IPS-20b (cell line): ENCODE measurements at regions not wholly inside any gene's neighbourhood (a gene's known extent, or its start where the extent isn't known, plus 50 kb on each side); places are given as distances from the start of the nearest gene placed in this dataset.

Source experiments
- H3K27ac ChIP-seq: one replicate; pipeline ENCODE4 v1.5.1; 2013; ENCODE audit warnings: low read length
- H3K27me3 ChIP-seq: 2 replicates; pipeline ENCODE4 v1.6.1; 2013; ENCODE audit warnings: mild to moderate bottlenecking, low read length, inconsistent platforms; ENCODE audit not compliant: insufficient read depth
- H3K36me3 ChIP-seq: 2 replicates; pipeline ENCODE4 v1.6.1; 2013; ENCODE audit warnings: low read depth, mild to moderate bottlenecking, inconsistent platforms, low read length, moderate library complexity; ENCODE audit not compliant: insufficient read depth
- H3K4me1 ChIP-seq: 2 replicates; pipeline ENCODE4 v1.6.1; 2013; ENCODE audit warnings: mild to moderate bottlenecking, control low read depth, inconsistent platforms, low read length, moderate library complexity; ENCODE audit not compliant: insufficient read depth
- H3K4me3 ChIP-seq: 2 replicates; pipeline ENCODE4 v1.5.1; 2013; ENCODE audit warnings: mild to moderate bottlenecking, low read length, inconsistent platforms
- H3K9ac ChIP-seq: 2 replicates; pipeline ENCODE4 v1.6.1; 2013; ENCODE audit warnings: low read depth, mild to moderate bottlenecking, inconsistent platforms, low read length, moderate library complexity
- H3K9me3 ChIP-seq: 2 replicates; pipeline ENCODE4 v1.6.1; 2013; ENCODE audit warnings: mild to moderate bottlenecking, low read depth, low read length, inconsistent platforms; ENCODE audit not compliant: insufficient read depth

DNA sequence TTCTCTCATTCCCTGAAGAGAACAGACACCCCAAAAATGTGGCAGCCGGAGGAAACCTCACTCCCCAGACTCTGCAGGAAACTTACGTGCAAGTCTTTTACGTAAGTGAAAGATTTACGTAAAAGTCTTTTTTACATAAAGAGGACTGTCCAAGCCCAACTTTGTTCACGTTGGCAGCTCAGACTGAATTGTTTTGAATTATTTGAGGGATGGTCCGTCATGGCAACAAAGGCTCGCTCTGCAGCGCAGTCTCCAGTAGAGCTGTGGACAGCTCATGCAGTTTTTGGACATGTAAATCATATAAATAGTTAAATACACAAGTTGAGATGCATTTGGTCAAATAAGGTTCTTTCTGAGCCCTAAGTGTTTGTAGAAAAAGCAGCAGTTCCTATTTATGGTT is 394.8 kb downstream of the QKI start:
- H3K36me3 ChIP-seq = no peaks in the 10 kb centered on the region
- no peak overlapping the region for H3K9ac ChIP-seq

DNA sequence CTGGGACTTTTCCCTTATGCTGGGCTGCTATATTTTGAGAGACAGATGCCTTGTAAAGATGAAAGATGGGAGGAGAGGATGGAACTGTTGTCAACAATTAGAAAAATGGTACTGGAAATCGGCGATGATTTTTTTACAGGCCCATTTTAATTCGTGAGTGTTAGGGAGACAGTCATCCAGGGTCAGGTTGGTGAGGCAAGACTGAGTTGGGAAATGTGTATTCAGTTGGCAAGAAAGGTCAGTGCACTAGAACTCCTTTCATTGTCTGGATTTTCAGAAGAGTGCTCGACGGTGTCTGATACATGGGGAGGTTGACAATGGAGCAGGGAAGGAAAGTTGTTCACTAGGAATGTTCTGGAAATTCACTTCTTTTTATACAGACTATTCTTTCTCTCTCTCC is 394.4 kb downstream of the QKI start:
- H3K27ac ChIP-seq = no peak overlapping the region
- H3K4me1 ChIP-seq = peaks cover 7% of the 10 kb centered on the region
- no peak overlapping the region for H3K9ac ChIP-seq
- H3K9me3 ChIP-seq = no peaks in the 10 kb centered on the region
- H3K36me3 ChIP-seq = no peaks in the 10 kb centered on the region
- no peaks in the 10 kb centered on the region for H3K27me3 ChIP-seq
- H3K4me3 ChIP-seq = no peak overlapping the region

More for the DNA sequence above, 394.8 kb downstream of the QKI start:
- H3K27me3 ChIP-seq = no peaks in the 10 kb centered on the region
- H3K4me1 ChIP-seq = peaks cover 7% of the 10 kb centered on the region
- no peak overlapping the region for H3K4me3 ChIP-seq
- H3K27ac ChIP-seq = no peak overlapping the region
- H3K9me3 ChIP-seq = no peaks in the 10 kb centered on the region

DNA sequence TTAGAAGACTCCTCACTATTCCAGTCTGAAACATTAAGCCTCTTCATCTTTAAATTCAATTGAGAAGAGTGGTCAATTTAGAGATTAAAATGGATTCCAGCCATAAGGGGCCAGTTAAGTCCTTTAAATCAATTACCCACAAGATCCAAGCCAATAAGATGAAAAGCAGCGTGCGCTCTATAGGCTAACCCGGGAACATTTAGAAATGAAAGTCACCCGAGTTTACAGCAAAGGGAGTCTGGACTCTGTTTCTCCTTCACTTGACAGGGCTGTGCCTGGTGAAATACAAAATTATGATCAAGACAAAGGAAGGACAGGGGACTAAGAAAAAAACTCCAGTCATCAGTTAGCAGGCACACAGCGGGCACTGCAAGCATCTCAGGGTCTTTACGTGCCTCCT is 393.7 kb downstream of the QKI start:
- Histone ChIP-seq H3K27me3 (no peaks in the 10 kb centered on the region), H3K4me3 (no peak overlapping the region), H3K9me3 (no peaks in the 10 kb centered on the region), H3K36me3 (no peaks in the 10 kb centered on the region), H3K4me1 (peaks cover 7% of the 10 kb centered on the region), H3K27ac (no peak overlapping the region), H3K9ac (no peak overlapping the region)

GRCh38 chr6:163806755-163807499 is 392.4 kb downstream of the QKI start:
- H3K9ac ChIP-seq = no peak overlapping the region
- H3K36me3 ChIP-seq = no peaks in the 10 kb centered on the region
- H3K27me3 ChIP-seq = no peaks in the 10 kb centered on the region
- H3K9me3 ChIP-seq = no peaks in the 10 kb centered on the region
- no peak overlapping the region for H3K27ac ChIP-seq
- no peak overlapping the region for H3K4me3 ChIP-seq
- peaks cover 7% of the 10 kb centered on the region for H3K4me1 ChIP-seq

DNA sequence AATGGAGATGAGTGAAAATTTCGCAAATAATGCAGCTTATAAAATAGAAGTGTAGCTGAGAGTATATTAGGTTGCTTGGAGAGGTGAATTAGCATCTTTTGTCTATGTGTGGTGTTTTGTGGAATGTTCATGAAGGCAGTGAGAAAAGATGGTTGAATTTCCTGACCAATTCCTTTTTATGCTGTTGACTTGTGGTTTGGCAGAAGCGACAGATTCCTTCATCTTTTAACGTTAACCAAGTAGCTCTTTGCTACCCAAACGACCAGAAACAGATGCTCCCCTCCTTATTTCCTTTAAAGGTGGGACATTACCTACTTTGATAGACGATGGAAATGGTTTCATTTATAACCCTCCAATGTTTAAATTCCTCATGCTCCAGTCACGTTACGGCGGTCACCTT is 390.5 kb downstream of the QKI start:
- Histone ChIP-seq H3K4me1 (peaks cover 7% of the 10 kb centered on the region), H3K4me3 (no peak overlapping the region), H3K9me3 (no peaks in the 10 kb centered on the region)

GRCh38 chr6:163802267-163802666 is 387.7 kb downstream of the QKI start:
- no peak overlapping the region for H3K4me3 ChIP-seq
- no peaks in the 10 kb centered on the region for H3K9me3 ChIP-seq
- no peak overlapping the region for H3K27ac ChIP-seq
- H3K27me3 ChIP-seq = no peaks in the 10 kb centered on the region
- peaks cover 7% of the 10 kb centered on the region for H3K4me1 ChIP-seq
- no peak overlapping the region for H3K9ac ChIP-seq
- H3K36me3 ChIP-seq = no peaks in the 10 kb centered on the region

More for the DNA sequence above, 390.5 kb downstream of the QKI start:
- Histone ChIP-seq H3K9ac (no peak overlapping the region), H3K27ac (no peak overlapping the region), H3K27me3 (no peaks in the 10 kb centered on the region), H3K36me3 (no peaks in the 10 kb centered on the region)

- no peak overlapping the region for H3K4me3 ChIP-seq
- peaks cover 8% of the 10 kb centered on the region; the same call in 1 of the 2 replicates for H3K4me1 ChIP-seq
- no peaks in the 10 kb centered on the region for H3K36me3 ChIP-seq
- no peaks in the 10 kb centered on the region for H3K9me3 ChIP-seq
- no peak overlapping the region for H3K9ac ChIP-seq
- no peaks in the 10 kb centered on the region for H3K27me3 ChIP-seq
- no peak overlapping the region for H3K27ac ChIP-seq
These were observed 382.9 kb downstream of the QKI start for GRCh38 chr6:163797296-163797845.

GRCh38 chr6:163793011-163793983 is 378.8 kb downstream of the QKI start:
- Histone ChIP-seq H3K27me3 (no peaks in the 10 kb centered on the region), H3K4me1 (peaks cover 8% of the 10 kb centered on the region; the same call in 1 of the 2 replicates), H3K9me3 (no peaks in the 10 kb centered on the region), H3K36me3 (no peaks in the 10 kb centered on the region), H3K9ac (no peak overlapping the region), H3K27ac (no peak overlapping the region), H3K4me3 (no peak overlapping the region)

DNA sequence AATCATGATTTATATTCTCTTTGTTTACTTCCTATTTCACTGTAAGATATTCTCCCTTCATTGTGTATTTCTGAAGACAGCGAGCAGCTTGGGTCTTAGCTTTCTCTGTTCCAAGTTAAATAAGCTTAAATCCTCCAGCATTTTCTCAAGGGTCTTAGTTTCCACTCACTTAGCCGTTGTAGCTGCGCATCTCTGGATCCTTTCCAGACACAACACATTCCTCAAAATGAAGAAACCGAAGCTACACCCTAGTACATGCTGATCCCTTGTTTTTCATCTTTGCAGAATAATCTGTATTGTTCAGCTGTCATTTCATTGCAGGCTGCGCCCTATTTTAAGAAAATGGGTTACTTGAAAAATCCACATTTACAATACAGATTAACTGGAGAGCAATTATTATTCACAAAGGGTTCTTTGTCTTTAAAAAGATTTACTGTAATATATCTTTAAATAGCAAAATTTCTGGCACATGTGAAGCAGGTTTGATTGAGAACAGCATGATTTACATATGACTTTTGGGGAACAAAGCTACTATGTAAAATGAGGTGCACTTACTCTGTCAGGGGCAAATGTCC is 375.8 kb downstream of the QKI start:
- no peak overlapping the region for H3K27ac ChIP-seq
- no peaks in the 10 kb centered on the region for H3K9me3 ChIP-seq
- no peak overlapping the region for H3K9ac ChIP-seq
- no peak overlapping the region for H3K4me3 ChIP-seq
- H3K4me1 ChIP-seq = peaks cover 8% of the 10 kb centered on the region; the same call in 1 of the 2 replicates
- H3K27me3 ChIP-seq = no peaks in the 10 kb centered on the region
- H3K36me3 ChIP-seq = no peaks in the 10 kb centered on the region

DNA sequence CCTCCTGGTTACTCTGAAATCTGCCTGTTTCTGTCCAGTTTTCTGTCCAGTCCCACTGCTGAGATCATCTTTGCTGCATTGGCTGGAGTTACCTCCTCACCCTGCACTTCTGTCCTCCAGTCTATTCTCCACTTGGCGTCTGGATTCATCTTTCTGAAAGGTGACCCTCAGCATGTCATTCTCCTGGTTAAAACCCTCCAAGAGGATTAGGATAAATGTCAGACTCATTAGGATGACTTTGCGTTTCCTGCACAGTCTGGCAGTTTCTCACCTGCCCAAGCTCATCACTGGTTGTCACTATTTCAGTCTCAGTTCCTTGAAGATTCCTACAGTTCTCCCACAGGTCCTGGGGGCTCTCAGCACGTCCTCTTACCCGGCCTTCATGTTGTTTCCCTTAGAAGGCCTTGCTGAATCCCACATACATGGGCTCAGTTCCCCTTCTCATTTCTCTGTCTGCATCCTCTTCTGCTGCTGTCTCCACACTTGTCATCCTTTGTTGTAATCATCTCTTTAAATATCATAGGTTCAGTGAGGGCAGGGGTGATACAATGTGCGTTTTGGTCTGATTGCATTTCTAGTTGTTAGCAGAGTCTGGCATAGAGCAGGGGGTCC is 374.8 kb downstream of the QKI start:
- no peaks in the 10 kb centered on the region for H3K9me3 ChIP-seq
- H3K4me3 ChIP-seq = no peak overlapping the region
- peaks cover 8% of the 10 kb centered on the region; the same call in 1 of the 2 replicates for H3K4me1 ChIP-seq
- no peak overlapping the region for H3K27ac ChIP-seq
- no peaks in the 10 kb centered on the region for H3K36me3 ChIP-seq
- H3K9ac ChIP-seq = no peak overlapping the region
- H3K27me3 ChIP-seq = no peaks in the 10 kb centered on the region

GRCh38 chr6:163786995-163787671 is 372.6 kb downstream of the QKI start:
- H3K9ac ChIP-seq = no peak overlapping the region

More at GRCh38 chr6:163786995-163787671, 372.6 kb downstream of the QKI start:
- no peaks in the 10 kb centered on the region for H3K36me3 ChIP-seq
- H3K27me3 ChIP-seq = no peaks in the 10 kb centered on the region
- H3K9me3 ChIP-seq = no peaks in the 10 kb centered on the region
- H3K4me1 ChIP-seq = no peaks in the 10 kb centered on the region
- H3K4me3 ChIP-seq = no peak overlapping the region
- H3K27ac ChIP-seq = no peak overlapping the region
